GM19372 (cell line): ENCODE measurements at regions not wholly inside any gene's neighbourhood (a gene's known extent, or its start where the extent isn't known, plus 50 kb on each side); places are given as distances from the start of the nearest gene placed in this dataset.
"Not testable (repeated sequence)": the region's sequence is repeated elsewhere in the genome, so short reads cannot be mapped to it uniquely, and the experiment has no call there.

Source experiments
- ATAC-seq: cut with Tn5 transposase; IDR thresholded peaks from one replicate; pipeline ENCODE4 v1.9.1; 2021; ENCODE audit warnings: mild to moderate bottlenecking, low read depth, moderate library complexity; ENCODE audit not compliant: unreplicated experiment

DNA sequence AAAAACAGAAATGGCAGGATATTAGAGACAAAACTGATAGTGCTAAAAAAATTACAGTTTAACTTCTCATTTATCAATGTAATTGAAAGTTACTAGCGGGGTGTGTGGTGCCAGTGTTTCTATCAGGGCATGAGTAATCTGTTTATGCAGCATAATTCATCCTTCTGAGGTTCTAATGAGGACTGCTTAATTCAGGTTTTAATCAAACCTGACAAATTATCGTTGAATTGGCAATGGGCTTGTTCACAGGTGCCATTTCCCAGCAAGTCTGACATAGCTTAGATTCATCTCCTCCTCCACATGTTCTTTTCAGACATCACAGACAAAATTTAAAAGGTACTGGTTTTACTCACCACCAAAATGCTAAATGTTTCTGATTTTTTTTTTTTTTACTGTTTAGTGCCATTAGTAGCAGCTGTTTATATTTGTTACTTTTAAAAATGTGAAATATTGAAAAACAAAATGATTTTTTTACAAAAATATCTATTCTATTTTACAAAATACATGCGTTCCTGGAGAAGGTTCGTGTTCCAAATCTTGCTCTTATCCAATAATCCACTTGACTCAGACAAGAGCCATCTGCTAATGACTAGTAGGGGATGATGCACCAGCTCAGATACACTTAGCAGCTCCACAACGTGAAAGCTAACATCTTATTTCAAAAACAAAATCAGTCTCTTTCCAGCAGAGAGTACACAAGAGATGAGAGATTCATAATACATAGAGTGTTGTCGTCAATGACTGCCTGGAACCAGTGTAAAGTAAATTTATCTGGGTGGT is 447.7 kb upstream of the DPPA4 start:
- no peak for ATAC-seq

DNA sequence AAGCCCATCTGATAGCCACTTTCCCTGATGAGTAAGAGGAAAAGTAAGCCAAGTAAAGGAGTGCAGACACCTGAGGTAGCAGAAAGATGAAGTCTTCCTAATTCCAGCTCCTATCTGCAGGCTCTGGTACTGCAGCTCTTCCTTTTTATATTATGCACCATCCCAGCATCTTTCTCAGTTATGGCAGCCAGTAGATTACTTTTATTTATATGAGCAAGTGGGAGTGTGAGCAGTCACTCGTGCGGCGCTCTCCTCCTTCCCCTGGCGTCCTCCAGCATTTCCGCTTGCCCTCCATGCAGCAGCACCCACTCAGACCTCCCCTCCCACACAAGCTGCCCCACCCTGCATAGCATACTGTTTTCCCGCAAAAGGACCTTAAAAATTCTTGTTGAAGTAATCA is 465.9 kb upstream of the DPPA4 start:
- no peak for ATAC-seq

DNA sequence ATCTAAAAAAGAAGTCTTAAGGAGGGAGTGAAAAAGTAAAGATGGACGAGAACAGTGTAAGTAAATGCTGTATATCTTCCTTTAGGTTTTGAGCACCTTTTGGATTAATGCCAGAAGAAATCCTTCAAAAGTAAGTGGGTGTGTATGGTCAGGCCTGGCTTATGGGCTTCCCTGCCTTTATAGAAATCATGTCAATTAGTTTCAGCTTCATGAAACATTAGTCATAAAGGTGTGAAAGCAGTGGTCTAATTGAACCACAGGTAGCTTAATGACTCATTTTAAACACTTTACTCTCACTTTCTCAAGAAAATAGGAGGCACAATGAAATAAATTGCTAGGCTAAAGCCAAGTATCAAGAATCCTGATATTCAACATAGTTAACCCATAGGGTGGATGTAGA is 467.4 kb upstream of the DPPA4 start:
- no peak for ATAC-seq

DNA sequence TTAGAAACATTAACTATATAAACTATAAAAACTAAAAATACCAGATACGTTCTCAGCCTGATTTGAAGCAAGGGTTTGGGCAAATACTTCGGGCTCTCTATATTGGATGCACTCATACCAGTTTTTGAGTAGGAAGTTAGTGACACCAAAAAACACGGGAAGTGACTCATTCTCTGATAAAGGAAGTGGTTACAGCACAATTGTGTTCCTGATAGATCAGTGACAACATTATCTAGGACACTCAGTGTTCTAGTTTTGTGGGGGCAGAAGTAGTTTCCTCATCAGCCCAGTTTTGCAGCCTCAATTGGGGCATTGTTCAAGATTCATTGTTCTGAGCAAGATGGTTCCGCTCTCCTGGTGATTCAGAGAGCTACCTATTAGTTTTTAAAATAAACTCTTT is 469.6 kb upstream of the DPPA4 start:
- no peak for ATAC-seq

DNA sequence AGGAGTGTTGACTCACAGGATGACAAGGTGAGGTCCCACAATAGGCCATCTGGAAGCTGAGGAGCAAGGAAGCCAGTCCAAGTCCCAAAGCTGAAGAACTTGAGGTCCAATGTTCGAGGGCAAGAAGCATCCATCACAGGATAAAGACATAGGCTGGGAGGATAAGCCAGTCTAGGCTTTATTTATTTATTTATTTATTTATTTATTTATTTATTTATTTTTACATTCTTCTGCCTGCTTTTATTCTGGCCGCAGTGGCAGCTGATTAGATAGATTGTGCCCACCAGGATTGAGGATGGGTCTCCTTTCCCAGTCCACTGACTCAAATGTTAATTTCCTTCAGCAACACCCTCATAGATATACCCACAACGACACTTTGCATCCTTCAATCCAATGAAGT is 472.2 kb upstream of the DPPA4 start:
- ATAC-seq: no peak

DNA sequence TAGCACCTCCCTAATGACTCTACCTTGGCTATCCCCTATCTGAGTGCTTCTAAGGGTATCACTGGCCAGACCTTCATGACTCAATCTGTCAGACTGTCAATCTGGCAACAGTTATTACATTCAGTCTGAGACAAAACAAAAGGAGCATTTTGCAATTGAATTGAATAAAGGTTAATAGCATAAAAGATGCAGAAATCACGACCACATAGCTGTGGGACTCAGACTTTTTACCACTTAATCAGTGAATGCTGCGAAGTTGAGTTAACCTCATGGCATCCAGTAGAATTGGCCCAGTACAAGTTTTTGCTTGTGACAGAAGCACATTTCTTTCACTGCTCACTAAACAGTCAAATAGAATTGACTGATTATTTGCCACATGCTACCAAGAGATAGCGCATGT is 480.7 kb upstream of the DPPA4 start:
- no peak for ATAC-seq

DNA sequence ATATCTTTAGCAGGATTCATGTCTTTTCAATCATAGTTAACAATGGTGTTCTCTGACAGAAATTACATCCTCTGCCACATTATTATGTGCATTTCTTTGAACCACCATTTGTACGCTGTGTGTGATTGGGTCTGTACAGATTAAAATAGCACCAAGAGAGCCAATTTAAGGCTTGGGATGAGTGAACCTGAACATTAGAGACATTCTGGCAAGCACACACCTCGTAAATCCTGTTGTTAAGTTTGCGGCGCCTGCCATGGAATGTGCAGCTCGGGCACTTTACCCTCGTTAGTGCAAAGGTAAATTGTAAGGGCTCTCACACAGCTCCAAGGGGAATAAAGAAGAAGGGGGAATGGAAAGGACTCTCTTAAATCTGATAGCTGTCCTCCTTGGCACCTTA is 482.4 kb upstream of the DPPA4 start:
- no peak for ATAC-seq

DNA sequence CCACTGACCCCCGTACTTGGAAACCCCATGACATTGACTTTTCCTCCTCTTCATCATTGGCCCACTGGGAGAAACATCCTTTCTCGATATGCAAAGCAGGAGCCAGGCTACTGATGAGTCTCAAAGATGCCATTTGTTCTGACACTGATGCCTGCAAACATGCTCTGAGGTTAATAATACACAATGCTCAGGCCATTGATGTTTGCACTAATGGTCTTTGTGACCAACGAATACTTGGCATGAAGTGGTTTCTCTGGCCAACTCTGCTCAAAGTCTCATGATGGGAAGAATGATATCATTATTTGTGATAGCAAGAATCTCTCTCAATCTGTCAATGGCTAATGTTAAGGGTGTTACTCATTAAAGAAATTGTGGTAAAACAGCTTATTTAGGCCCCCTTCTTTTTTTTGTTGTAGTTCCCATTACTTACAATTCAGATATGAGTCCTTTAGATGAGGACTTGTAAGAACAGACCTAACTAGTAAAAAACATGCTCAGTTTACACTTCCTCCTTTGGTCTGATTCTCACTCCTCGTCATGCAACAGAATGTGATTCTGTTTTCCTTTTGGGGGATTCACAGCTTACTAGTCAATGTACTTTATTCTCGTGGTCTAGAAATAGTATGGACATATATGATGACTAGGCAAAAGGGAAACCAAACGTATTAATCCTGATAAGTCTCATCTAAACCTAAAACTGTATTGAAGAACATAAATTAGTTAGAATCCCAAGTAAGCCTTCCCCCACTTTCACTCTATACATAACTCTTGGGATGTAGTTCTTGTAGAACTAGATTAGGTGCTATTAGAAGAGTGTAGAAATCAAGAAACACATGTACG is 488.8 kb upstream of the DPPA4 start:
- no peak for ATAC-seq

DNA sequence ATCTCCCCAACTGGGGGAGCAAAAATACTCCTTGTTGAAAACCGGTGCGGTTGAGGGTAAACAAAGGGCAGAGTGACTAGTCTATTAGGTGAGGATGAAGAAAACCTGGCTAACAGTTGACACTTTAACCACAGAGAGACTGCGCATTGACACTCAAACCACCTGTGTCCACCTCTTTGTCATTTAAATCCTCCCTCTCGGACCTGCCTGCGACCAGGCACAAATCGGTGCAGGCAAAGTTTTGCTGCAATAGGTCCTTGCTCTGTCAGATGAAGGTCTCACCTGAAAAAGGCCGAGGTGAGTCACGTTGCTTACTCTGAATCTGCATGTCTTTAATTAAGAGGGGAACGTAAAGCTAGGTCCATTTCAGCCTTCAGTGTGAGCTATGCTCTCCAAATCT is 494.1 kb upstream of the DPPA4 start:
- no peak for ATAC-seq

DNA sequence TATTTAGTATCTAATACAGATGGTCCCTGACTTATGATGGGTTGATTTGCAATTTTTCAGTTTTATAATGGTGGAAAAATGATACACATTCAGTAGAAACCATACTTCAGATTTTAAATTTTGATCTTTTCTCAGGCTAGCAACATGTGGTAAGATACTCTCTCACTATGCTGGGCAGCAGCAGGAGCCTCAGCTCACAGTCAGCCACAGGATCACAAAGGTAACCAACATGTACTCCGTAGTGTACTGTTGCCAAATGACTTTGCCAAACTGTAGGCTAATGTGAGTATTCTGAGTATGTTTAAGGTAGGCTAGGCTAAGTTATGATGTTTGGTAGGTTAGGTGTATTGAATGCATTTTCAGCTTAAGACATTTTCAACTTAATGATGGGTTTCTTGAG is 498.6 kb upstream of the DPPA4 start:
- no peak for ATAC-seq

DNA sequence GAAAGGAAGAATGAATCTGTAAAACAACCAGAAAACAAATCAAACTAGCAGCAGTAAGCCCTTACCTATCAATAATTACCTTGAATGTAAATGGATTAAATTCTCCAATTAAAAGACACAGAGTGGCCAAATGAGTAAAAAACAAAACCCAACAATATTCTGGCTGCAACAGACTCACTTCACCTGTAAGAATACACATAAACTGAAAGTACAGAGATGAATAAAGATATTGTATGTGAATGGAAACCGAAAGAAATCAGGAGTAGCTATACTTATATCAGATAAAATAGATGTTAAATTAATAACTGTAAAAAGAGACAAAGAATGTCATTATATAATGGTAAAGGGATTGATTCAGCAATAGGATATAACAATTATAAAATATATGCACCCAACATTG is 514.5 kb upstream of the DPPA4 start:
- no peak for ATAC-seq

DNA sequence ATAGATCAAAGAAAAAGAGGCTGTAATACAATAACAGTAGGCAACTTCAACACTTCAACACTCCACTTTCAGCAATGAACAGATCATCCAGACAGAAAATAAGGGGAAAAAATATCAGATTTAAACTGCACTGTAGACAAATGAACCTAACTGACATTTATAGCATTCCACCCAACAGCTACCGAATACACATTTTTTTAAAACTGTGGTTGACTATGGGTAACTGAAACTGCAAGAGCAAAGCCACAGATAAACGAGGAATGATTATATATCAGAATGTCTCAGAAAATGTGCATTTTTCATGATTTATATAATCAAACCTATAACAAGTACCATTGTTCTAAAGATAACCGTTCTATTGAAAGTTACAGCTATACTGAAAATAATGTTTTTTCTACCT is 514.9 kb upstream of the DPPA4 start:
- no peak for ATAC-seq

DNA sequence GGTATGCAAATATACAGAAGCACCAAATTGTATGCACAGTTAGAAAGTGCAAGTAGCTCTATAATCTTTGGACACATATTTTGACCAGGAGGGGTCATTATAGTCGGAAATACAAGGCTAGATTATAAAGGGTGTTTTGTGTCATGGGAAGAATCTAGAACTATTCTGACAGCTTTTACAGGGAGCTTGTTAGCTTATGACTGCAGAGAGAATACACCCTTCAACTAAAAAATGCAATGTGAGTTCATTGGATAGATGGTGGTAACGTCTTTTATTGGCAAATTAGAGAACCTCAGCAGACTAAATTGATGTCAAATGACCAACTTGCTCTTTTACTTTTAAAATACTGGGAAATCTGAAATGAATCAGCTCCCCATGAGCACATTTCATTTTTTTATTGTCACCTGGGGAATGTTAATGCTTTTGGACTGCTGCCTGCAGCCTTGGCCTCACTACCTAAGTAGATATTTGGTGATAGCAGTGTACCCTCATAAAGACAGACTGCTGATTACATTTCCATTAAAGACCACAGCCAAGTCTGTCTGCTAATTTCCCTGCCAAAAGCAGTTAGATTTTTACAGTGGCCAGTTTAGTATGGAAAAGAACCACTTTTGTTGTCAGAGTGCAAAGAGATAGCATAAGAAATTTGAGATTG is 515.9 kb upstream of the DPPA4 start:
- ATAC-seq: no peak

DNA sequence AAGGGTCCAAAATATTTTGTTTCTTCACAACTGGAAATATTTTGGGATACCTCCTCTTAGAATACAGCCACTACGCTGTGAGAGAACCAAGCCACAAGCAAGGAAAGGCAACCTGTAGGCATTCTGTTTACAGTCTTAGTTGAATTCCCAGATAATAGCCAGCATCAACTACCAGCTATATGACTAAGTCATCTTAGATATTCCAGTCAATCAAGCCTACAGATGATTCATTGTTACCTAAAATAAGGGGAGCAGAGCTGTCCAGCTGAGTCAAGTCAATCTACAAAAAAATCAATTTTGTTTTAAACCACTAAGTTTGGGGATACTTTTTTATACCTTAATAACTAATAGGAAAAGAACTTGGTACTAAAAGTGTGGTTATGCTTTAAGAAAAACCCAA is 526.4 kb upstream of the DPPA4 start:
- no peak for ATAC-seq

DNA sequence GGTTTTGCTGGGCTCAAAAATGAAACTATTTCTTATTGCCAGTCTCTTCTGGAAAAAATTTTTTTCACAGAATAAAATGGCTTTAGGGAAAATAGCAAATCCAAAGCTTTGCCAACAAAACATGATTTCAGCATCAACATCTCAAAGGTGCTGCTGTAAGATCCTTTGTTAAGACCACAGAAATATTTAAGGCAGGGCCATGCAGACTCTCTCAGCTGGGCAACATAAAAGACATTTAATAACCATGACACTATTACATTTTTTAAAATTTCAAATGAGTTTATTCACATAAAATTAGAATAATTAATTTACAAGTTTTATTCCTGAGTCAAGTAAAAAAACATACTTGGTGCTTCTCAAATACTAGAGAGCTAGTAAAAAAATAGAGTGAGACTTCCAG is 527.1 kb upstream of the DPPA4 start:
- no peak for ATAC-seq

DNA sequence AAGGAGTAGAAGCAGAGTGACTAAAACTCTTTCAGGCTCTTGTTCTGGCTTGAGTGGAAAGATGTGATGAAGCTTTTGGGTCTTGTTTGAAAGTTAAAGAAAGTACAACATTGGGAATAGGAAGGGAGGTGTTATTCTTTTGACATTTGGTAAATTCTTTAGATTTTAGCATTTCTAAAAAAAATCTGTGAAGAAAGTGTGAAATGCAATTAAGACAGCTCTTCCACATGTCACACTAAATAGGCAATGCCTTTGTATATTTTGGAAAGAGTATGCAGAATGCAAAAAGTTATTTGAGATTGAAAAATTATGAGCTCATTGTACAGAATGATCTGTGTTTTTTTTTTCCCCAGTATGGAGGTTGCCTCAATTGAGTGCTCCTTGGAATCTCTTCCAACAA is 532.2 kb upstream of the DPPA4 start:
- no peak for ATAC-seq

DNA sequence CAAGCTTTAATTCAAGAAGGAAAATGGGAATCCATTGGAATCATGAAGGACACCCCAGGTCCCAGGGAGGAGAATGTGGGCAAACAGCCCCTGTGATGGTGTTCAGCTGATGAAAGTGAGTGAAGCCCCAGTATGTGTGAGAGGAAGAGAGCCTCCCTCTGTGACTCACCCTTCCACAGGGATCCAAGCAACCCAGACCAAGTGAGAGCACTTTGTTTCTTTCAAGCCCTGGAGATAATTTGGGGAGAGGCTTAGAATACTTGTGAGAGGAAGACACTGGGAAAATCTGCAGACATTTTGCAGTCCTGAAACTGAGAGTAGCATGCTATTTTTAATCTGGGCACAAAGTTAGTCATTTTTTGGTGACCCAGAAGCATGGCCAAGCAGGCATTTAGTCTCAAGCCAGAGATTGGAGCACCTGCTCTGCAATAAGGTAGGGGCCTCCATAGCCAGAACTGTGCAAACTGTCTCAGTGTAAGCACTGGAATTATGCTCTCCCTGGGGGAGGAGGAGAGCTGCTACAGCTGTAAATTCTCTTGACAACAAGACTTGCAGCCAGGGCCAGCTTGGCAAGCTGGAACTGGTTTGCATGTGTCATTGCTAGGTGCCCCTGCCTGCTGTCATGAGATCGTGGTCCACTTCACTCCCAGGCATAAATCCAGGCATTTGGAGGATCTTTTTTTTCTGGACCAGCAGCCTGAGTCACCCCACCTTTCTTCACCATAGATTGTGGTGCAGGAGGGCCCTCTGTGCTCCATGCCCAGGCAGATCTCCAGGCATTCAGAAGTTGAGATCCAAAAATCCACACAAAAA is 537.8 kb upstream of the DPPA4 start:
- ATAC-seq: no peak

DNA sequence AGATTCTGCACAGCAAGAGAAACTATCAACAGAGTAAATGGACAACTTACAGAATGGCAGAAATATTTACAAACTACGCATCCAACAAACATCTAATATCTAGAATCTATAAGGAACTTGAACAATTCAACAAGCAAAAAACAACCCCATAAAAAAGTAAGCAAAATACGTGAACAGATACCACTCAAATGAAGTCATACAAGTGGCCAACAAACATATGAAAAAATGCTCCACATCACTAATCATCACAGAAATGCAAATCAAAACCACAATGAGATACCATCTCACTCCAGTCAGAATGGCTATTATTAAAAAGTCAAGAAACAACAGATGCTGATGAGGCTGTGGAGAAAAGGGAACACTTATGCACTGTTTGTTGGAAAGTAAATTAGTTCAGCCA is 540.3 kb upstream of the DPPA4 start:
- not testable (repeated sequence) for ATAC-seq

DNA sequence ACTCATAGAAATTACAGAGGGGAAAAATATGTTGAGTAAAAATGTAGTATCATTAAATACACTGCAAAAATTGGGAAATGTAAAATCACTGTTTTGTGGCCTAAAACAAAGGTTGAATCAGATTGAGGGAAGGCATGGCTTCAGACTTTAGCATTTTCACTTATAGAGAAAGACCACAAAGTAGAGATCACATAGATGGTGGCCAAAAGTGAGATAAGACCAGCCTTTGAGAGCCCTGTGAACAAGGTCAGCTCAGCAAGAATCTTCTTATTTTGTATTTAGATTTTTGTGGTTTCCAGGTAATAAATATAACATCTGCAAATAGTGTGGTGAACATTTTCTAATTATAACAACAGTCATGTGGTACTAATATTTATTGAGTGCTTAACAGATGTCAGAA is 544.8 kb upstream of the DPPA4 start:
- ATAC-seq: no peak

DNA sequence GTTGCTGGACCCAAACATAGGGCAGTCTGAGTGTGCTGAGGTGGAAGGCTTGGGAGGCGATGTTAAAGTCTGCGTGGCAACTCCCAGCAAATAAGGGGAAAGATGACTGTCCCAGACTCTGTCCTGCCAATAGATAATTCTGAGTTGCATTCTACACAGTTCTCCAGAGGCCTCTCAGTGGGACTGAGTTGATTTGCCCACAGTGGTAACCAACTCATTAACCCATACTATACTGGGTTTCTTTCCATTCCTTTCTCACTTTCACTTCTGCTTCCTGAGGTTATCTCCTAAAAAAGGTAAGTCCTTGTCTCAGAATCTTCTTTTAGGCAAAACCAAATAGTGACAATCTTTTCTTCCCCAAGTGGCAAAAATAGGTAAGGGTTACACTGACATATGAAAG is 549.9 kb upstream of the DPPA4 start:
- no peak for ATAC-seq

DNA sequence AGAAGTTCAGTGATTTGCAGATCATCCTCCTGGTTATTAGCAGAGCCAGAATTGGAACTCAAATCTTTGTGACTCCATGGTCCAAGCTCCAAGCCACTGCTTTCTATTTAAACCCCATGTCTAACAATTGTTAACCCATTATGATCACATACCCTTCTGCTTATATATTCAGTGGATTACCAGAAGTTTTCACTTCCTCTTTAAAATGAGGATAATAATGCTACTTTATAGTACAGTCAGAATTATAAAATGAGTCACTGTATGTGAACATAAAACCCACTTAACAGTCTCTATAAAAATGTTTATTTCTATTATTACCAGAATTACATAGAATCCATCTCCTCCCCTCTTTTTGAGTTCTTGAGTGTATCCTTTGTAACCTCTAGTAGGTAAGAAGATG is 550.7 kb upstream of the DPPA4 start:
- no peak for ATAC-seq
